SU-DHL-6 (cell line): ENCODE measurements at regions not wholly inside any gene's neighbourhood (a gene's known extent, or its start where the extent isn't known, plus 50 kb on each side); places are given as distances from the start of the nearest gene placed in this dataset.
A peak's percentile ranks its signal among the peaks of the same experiment; 100 is the strongest.

Source experiments
- H2AFZ ChIP-seq: fragments of 200-600 bp; sonication (generic); 2 replicates; pipeline ENCODE4 v1.6.1; 2014; ENCODE audit warnings: low read depth, mild to moderate bottlenecking, moderate library complexity, mixed read lengths, antibody characterized with exemption, low read length; ENCODE audit not compliant: severe bottlenecking
- H3F3A ChIP-seq: fragments of 200-600 bp; shearing (Covaris generic); 2 replicates; pipeline ENCODE4 v1.6.0; 2016; ENCODE audit warnings: antibody characterized with exemption, mild to moderate bottlenecking; ENCODE audit not compliant: insufficient read depth
- H3K27ac ChIP-seq: fragments of 200-600 bp; sonication (generic); 2 replicates; pipeline ENCODE4 v1.5.1; 2016; ENCODE audit warnings: low read depth, mild to moderate bottlenecking, low read length, moderate library complexity, mixed read lengths
- H3K27me3 ChIP-seq: fragments of 200-600 bp; sonication (generic), shearing (Covaris generic); 2 replicates; pipeline ENCODE4 v1.6.0; 2014; ENCODE audit warnings: mild to moderate bottlenecking, low read length
- H3K36me3 ChIP-seq: fragments of 200-600 bp; sonication (generic); 2 replicates; pipeline ENCODE4 v1.6.1; 2014; ENCODE audit warnings: mild to moderate bottlenecking, low read length, mixed read lengths
- H3K4me2 ChIP-seq: fragments of 300-600, 200-600 bp; shearing (Covaris generic), sonication (generic); 2 replicates; pipeline ENCODE4 v1.6.0; 2014; ENCODE audit warnings: low read length, low read depth, mild to moderate bottlenecking; ENCODE audit not compliant: poor library complexity, severe bottlenecking
- H3K4me3 ChIP-seq: fragments of 200-600 bp; sonication (generic); 2 replicates; pipeline ENCODE4 v1.5.1; 2014; ENCODE audit warnings: antibody characterized with exemption, low read length, mild to moderate bottlenecking, mixed read lengths; ENCODE audit not compliant: insufficient read depth, poor library complexity, severe bottlenecking
- H3K79me2 ChIP-seq: fragments of 200-600 bp; sonication (generic); 2 replicates; pipeline ENCODE4 v1.6.1; 2014; ENCODE audit warnings: mild to moderate bottlenecking, low read length, moderate library complexity; ENCODE audit not compliant: insufficient read depth
- H3K9ac ChIP-seq: fragments of 200-600 bp; sonication (generic); 2 replicates; pipeline ENCODE4 v1.7.0; 2014; ENCODE audit warnings: mild to moderate bottlenecking, low read length
- H3K9me2 ChIP-seq: fragments of 200-600 bp; sonication (generic); replicated peaks from 2 replicates; pipeline ENCODE4 v1.6.1; 2014; ENCODE audit warnings: low read length; ENCODE audit not compliant: insufficient read depth
- H3K9me3 ChIP-seq: fragments of 200-600 bp; sonication (generic); 2 replicates; pipeline ENCODE4 v1.6.1; 2014; ENCODE audit warnings: low read length, mixed read lengths; ENCODE audit not compliant: insufficient read depth
- H4K20me1 ChIP-seq: fragments of 200-600 bp; sonication (generic); 2 replicates; pipeline ENCODE4 v1.6.1; 2014; ENCODE audit warnings: low read depth, mild to moderate bottlenecking, antibody characterized with exemption, low read length, moderate library complexity, mixed read lengths
- CTCF ChIP-seq: fragments of 200-600 bp; sonication (generic); IDR thresholded peaks from one replicate; pipeline ENCODE4 v1.5.1; 2017; ENCODE audit warnings: antibody characterized with exemption, mild to moderate bottlenecking, low read length, moderate library complexity; ENCODE audit not compliant: insufficient read depth, poor library complexity, severe bottlenecking
- EZH2phosphoT487 ChIP-seq: fragments of 200-600 bp; sonication (generic), shearing (Covaris generic); conservative IDR thresholded peaks from 2 replicates; pipeline ENCODE4 v1.6.1; 2018; ENCODE audit warnings: mild to moderate bottlenecking, antibody characterized with exemption, low read length, moderate library complexity, mixed read lengths

GRCh38 chr6:66662196-66662595, 955.2 kb upstream of the EYS start:
- no peaks in the 10 kb centered on the region for H3K36me3 ChIP-seq
- no peak overlapping the region for H3K4me2 ChIP-seq
- no peaks in the 10 kb centered on the region for H3K9me2 ChIP-seq
- H3K9ac ChIP-seq: no peak overlapping the region
- no peak overlapping the region for H3K27ac ChIP-seq
- no peaks in the 10 kb centered on the region for H4K20me1 ChIP-seq
- no peaks in the 10 kb centered on the region for H3F3A ChIP-seq
- H2AFZ ChIP-seq: no peak overlapping the region
- no peak overlapping the region for H3K4me3 ChIP-seq
- no peaks in the 10 kb centered on the region for H3K27me3 ChIP-seq
- no peaks in the 10 kb centered on the region for H3K79me2 ChIP-seq
- H3K9me3 ChIP-seq: no peaks in the 10 kb centered on the region
- TF ChIP-seq CTCF (peak; percentile 44), EZH2phosphoT487 (no peak)

- Histone ChIP-seq H3K79me2 (no peaks in the 10 kb centered on the region), H3K9me3 (no peaks in the 10 kb centered on the region), H3K4me3 (no peak overlapping the region), H3F3A (no peaks in the 10 kb centered on the region), H3K9ac (no peak overlapping the region), H3K36me3 (no peaks in the 10 kb centered on the region), H2AFZ (no peak overlapping the region), H3K9me2 (no peaks in the 10 kb centered on the region), H3K27me3 (no peaks in the 10 kb centered on the region), H3K4me2 (no peak overlapping the region), H3K27ac (no peak overlapping the region), H4K20me1 (no peaks in the 10 kb centered on the region)
- TF ChIP-seq CTCF (no peak), EZH2phosphoT487 (no peak)
These were observed 948.4 kb upstream of the EYS start for GRCh38 chr6:66655420-66655819.

- Histone ChIP-seq H3K79me2 (no peaks in the 10 kb centered on the region), H2AFZ (no peak overlapping the region), H4K20me1 (no peaks in the 10 kb centered on the region), H3K27ac (no peak overlapping the region), H3K27me3 (no peaks in the 10 kb centered on the region), H3K36me3 (no peaks in the 10 kb centered on the region), H3K4me2 (no peak overlapping the region), H3K9me3 (no peaks in the 10 kb centered on the region), H3K9ac (no peak overlapping the region), H3K9me2 (no peaks in the 10 kb centered on the region), H3K4me3 (no peak overlapping the region), H3F3A (no peaks in the 10 kb centered on the region)
- TF ChIP-seq EZH2phosphoT487 (no peak), CTCF (no peak)
These were observed 931.5 kb upstream of the EYS start for GRCh38 chr6:66638518-66638917.

- H3K9ac ChIP-seq: no peak overlapping the region
- no peak overlapping the region for H3K4me3 ChIP-seq
- H3F3A ChIP-seq: no peaks in the 10 kb centered on the region
- H3K79me2 ChIP-seq: no peaks in the 10 kb centered on the region
- H3K27ac ChIP-seq: no peak overlapping the region
- TF ChIP-seq EZH2phosphoT487 (no peak), CTCF (no peak)
- H2AFZ ChIP-seq: peak overlapping the region; percentile 11
- H3K36me3 ChIP-seq: no peaks in the 10 kb centered on the region
- no peak overlapping the region for H3K4me2 ChIP-seq
- H3K9me2 ChIP-seq: no peaks in the 10 kb centered on the region
- H3K9me3 ChIP-seq: no peaks in the 10 kb centered on the region
- H4K20me1 ChIP-seq: no peaks in the 10 kb centered on the region
- H3K27me3 ChIP-seq: no peaks in the 10 kb centered on the region
These were observed 931.1 kb upstream of the EYS start for GRCh38 chr6:66638099-66638498.
